K562 (cell line): ENCODE measurements at regions not wholly inside any gene's neighbourhood (a gene's known extent, or its start where the extent isn't known, plus 50 kb on each side); places are given as distances from the start of the nearest gene placed in this dataset.

Experiments used
- ATAC-seq: fragments of 200-7000 bp; cut with Tn5 transposase; 3 replicates; pipeline ENCODE4 v1.9.1; 2020; ENCODE audit warnings: moderate library complexity
- BruUV-seq: library from RNA; stranded (reverse); fragments of 400-500 nt; replicated peaks from 2 replicates; lab custom pipeline; 2021; lab: Mats Ljungman, UMichigan
- CTCF ChIA-PET: fragments of 300-600 bp; formaldehyde crosslinking; extraction: SDS; loops from one replicate; lab custom pipeline; 2021; ENCODE audit warnings: low intra/inter-chr PET ratio; lab: Yijun Ruan, JAX
- POLR2A ChIA-PET: fragments of 300-600, 350-650 bp; sonication (Branson Sonifier 250); formaldehyde crosslinking; extraction: SDS; loops from one replicate; lab custom pipeline; 2021; ENCODE audit warnings: antibody characterized with exemption, inconsistent platforms; lab: Yijun Ruan, JAX
- DNase-seq, 4 experiments: peaks; one replicate each; pipeline versions ENCODE4 v3.0.0 to v3.0.0-alpha.2; 2011 to 2018; ENCODE audit warnings: low spot score in 3 of 4, mixed read lengths in 3 of 4; ENCODE audit errors: extremely low read depth in 1 of 4
- FAIRE-seq: peaks from 2 replicates; lab custom pipeline; 2011; peaks lifted over from hg19 to GRCh38; lab: Jason Lieb, UNC
- H2AFZ ChIP-seq: 2 replicates; pipeline ENCODE4 v1.6.0; 2011; ENCODE audit warnings: low read depth, low read length, control low read depth, inconsistent platforms
- H3K27ac ChIP-seq: fragments of 200-600 bp; 3 replicates; pipeline ENCODE4 v1.8.0; 2011; ENCODE audit warnings: low read depth, mild to moderate bottlenecking, control low read depth, inconsistent platforms, low read length, moderate library complexity, mixed read lengths; ENCODE audit errors: extremely low read depth
- H3K27me3 ChIP-seq, 2 experiments: fragments of 300-600 bp in 1 of 2; 2 replicates in 1 of 2; 3 replicates in 1 of 2; pipeline versions ENCODE4 v1.6.0 to v1.8.0; 2011; ENCODE audit warnings: inconsistent platforms in 2 of 2, low read length in 2 of 2, mild to moderate bottlenecking in 1 of 2, mixed read lengths in 1 of 2, moderate library complexity in 1 of 2; ENCODE audit not compliant: control insufficient read depth in 2 of 2, insufficient read depth in 2 of 2
- H3K36me3 ChIP-seq: fragments of 300-600 bp; 3 replicates; pipeline ENCODE4 v1.8.0; 2011; ENCODE audit warnings: mild to moderate bottlenecking, low read length, inconsistent platforms; ENCODE audit not compliant: control insufficient read depth, insufficient read depth
- H3K4me1 ChIP-seq, 2 experiments: fragments of 200-600 bp in 1 of 2; replicated peaks in 1 of 2; 2 replicates in 1 of 2; 3 replicates in 1 of 2; pipeline versions ENCODE4 v1.5.1 to v1.8.0; 2011; ENCODE audit warnings: inconsistent platforms in 2 of 2, low read length in 2 of 2, mild to moderate bottlenecking in 1 of 2, mixed read lengths in 1 of 2, moderate library complexity in 1 of 2; ENCODE audit not compliant: control insufficient read depth in 2 of 2, insufficient read depth in 2 of 2
- H3K4me2 ChIP-seq: 2 replicates; pipeline ENCODE4 v1.6.1; 2011; ENCODE audit warnings: low read length, control low read depth, inconsistent platforms, mixed read lengths; ENCODE audit not compliant: insufficient read depth
- H3K4me3 ChIP-seq: fragments of 200-600 bp; sonication (generic), shearing (Covaris generic); 2 replicates; pipeline ENCODE4 v1.5.1; 2016; ENCODE audit warnings: control low read depth, inconsistent platforms
- H3K79me2 ChIP-seq: fragments of 200-600 bp; 3 replicates; pipeline ENCODE4 v1.8.0; 2011; ENCODE audit warnings: low read length, inconsistent platforms; ENCODE audit not compliant: control insufficient read depth, insufficient read depth
- H3K9ac ChIP-seq, 2 experiments: 2 replicates each; pipeline versions ENCODE4 v1.6.0 to v1.6.1; 2011; ENCODE audit warnings: low read depth in 2 of 2, low read length in 2 of 2, control low read depth in 1 of 2, inconsistent platforms in 1 of 2, mild to moderate bottlenecking in 1 of 2, mixed read lengths in 1 of 2; ENCODE audit not compliant: insufficient read depth in 1 of 2
- H3K9me1 ChIP-seq: one replicate; pipeline ENCODE4 v1.6.0; 2011; ENCODE audit warnings: inconsistent platforms, mild to moderate bottlenecking, low read length, moderate library complexity; ENCODE audit not compliant: control insufficient read depth, insufficient read depth
- H3K9me3 ChIP-seq: replicated peaks from 2 replicates; pipeline ENCODE4 v1.5.1; 2011; ENCODE audit warnings: low read depth, low read length, inconsistent platforms; ENCODE audit not compliant: control insufficient read depth, insufficient read depth
- H4K20me1 ChIP-seq: replicated peaks from 2 replicates; pipeline ENCODE4 v1.6.1; 2011; ENCODE audit warnings: low read length, inconsistent platforms, mixed read lengths; ENCODE audit not compliant: control insufficient read depth, insufficient read depth
- ARID3A ChIP-seq: IDR thresholded peaks from 2 replicates; pipeline ENCODE4 v1.6.1; 2012; ENCODE audit warnings: low read depth, low read length, improper control_type of control experiment, borderline replicate concordance
- ATF1 ChIP-seq, 2 experiments: fragments of 450-650 bp in 1 of 2; IDR thresholded peaks; 2 replicates each; pipeline ENCODE4 v1.6.1; 2016; ENCODE audit warnings: missing compliant biosample characterization in 1 of 2, missing genetic modification characterization in 1 of 2
- BCL6 ChIP-seq: fragments of 250-450 bp; sonication (Bioruptor Pico); IDR thresholded peaks from 2 replicates; pipeline ENCODE4 v1.4.0; 2020
- CBFB ChIP-seq: sonication (generic); formaldehyde crosslinking; IDR thresholded peaks from 2 replicates; pipeline ENCODE4 v1.4.0; 2020; ENCODE audit warnings: mild to moderate bottlenecking, missing genetic modification reagents
- FUS ChIP-seq: fragments of 200-400 bp; formaldehyde crosslinking; optimal IDR thresholded peaks from 2 replicates; pipeline ENCODE3; 2017; ENCODE audit warnings: low read depth, low read length
- GTF2E2 ChIP-seq: fragments of 200-800 bp; sonication (Bioruptor generic); IDR thresholded peaks from 2 replicates; pipeline ENCODE4 v1.6.1; 2016; ENCODE audit warnings: missing genetic modification characterization, missing compliant biosample characterization
- HBP1 ChIP-seq: fragments of 450-650 bp; formaldehyde crosslinking; IDR thresholded peaks from 2 replicates; pipeline ENCODE4 v1.4.0; 2022; ENCODE audit warnings: missing genetic modification characterization
- JUNB ChIP-seq: fragments of 450-650 bp; formaldehyde crosslinking; conservative IDR thresholded peaks from 2 replicates; pipeline ENCODE4 v1.4.0; 2020; ENCODE audit warnings: mild to moderate bottlenecking
- NCOA1 ChIP-seq: fragments of 450-650 bp; IDR thresholded peaks from 2 replicates; pipeline ENCODE4 v1.6.1; 2016; ENCODE audit warnings: low read depth
- NR2C2 ChIP-seq, 2 experiments: fragments of 200-800 bp in 1 of 2; sonication (Bioruptor generic) in 1 of 2; sonication (generic) in 1 of 2; formaldehyde crosslinking in 1 of 2; IDR thresholded peaks; 2 replicates each; pipeline versions ENCODE4 v1.6.1 to v1.8.0; 2016 to 2022; ENCODE audit warnings: mild to moderate bottlenecking in 1 of 2, missing compliant biosample characterization in 1 of 2, missing genetic modification characterization in 1 of 2, missing genetic modification reagents in 1 of 2
- RBFOX2 ChIP-seq: fragments of 200-400 bp; formaldehyde crosslinking; IDR thresholded peaks from 2 replicates; pipeline ENCODE4 v1.6.1; 2017; ENCODE audit warnings: low read depth, mild to moderate bottlenecking, low read length, moderate library complexity
- SUPT5H ChIP-seq: fragments of 450-650 bp; IDR thresholded peaks from 2 replicates; pipeline ENCODE4 v1.6.1; 2016
- TAF1 ChIP-seq: IDR thresholded peaks from 2 replicates; pipeline ENCODE4 v1.6.1; 2011; ENCODE audit warnings: mild to moderate bottlenecking, low read length, moderate library complexity; ENCODE audit not compliant: insufficient read depth, control insufficient read depth, severe bottlenecking; ENCODE audit errors: extremely low read depth
- VEZF1 ChIP-seq: fragments of 200-800 bp; sonication (Bioruptor generic); IDR thresholded peaks from 2 replicates; pipeline ENCODE4 v1.6.1; 2017; ENCODE audit warnings: missing genetic modification characterization, missing compliant biosample characterization
- ZNF280A ChIP-seq: fragments of 450-650 bp; IDR thresholded peaks from 2 replicates; pipeline ENCODE4 v1.6.1; 2018; ENCODE audit warnings: mild to moderate bottlenecking, low read depth; ENCODE audit not compliant: partially characterized antibody
- ZNF316 ChIP-seq: fragments of 450-650 bp; IDR thresholded peaks from 2 replicates; pipeline ENCODE4 v1.6.1; 2016
- ZNF436 ChIP-seq: fragments of 250-450, 450-650 bp; sonication (Bioruptor Pico); formaldehyde crosslinking; IDR thresholded peaks from 2 replicates; pipeline ENCODE4 v1.7.0; 2020; ENCODE audit warnings: mild to moderate bottlenecking
- WGBS: fragments of 100-300 bp; shearing (Covaris generic); methylation state at CpG from one replicate; pipeline ENCODE4 v1.1.6; 2016; ENCODE audit warnings: low coverage, mixed read lengths; ENCODE audit not compliant: insufficient coverage; ENCODE audit errors: missing lambda C conversion rate; 5-methylcytosine and 5-hydroxymethylcytosine counted together
- in situ Hi-C: fragments of 300-500 bp; cut with MboI; formaldehyde crosslinking; loops from 4 replicates; pipeline ENCODE4 v1.15.0; 2018; ENCODE audit warnings: inconsistent platforms, mixed read lengths
- intact Hi-C: fragments of 100-400 bp; cut with micrococcal nuclease; formaldehyde crosslinking; loops from 2 replicates; pipeline ENCODE4 v1.14.2; 2022

GRCh38 chr6:18326980-18327379 lies 60.2 kb upstream of the RNF144B start (continued):
- TF ChIP-seq CBFB (CRISPR knock-in tag) (no peak), RBFOX2 (no peak), SUPT5H (no peak), GTF2E2 (no peak), ZNF436 (no peak), JUNB (no peak)

- intact Hi-C loops (loop anchor here (10.0 kb wide), 1 partner anchor 269 kb away; no protein-coding TSS in a partner anchor), in situ Hi-C loops (no loop called here)
- Histone ChIP-seq H2AFZ (no peak overlapping the region), H3K9me3 (no peaks in the 10 kb centered on the region), H3K9me1 (no peaks in the 10 kb centered on the region), H3K4me2 (no peak overlapping the region), H3K36me3 (no peaks in the 10 kb centered on the region), H3K4me3 (no peak overlapping the region), H4K20me1 (0 out of 2 replicates have a peak, but pooled peaks cover 3% of the 10 kb centered on the region), H3K27ac (no peak overlapping the region), H3K4me1 (no peaks in the 10 kb centered on the region), H3K79me2 (no peaks in the 10 kb centered on the region), H3K9ac (no peak overlapping the region), H3K27me3 (no peaks in the 10 kb centered on the region)
- ChIA-PET CTCF (no interaction called here), POLR2A (interaction anchor here (0.8 kb wide), 1 partner anchor 176 kb away, joined by 4 read pairs; no protein-coding TSS in a partner anchor)
- FAIRE-seq (no peak), ATAC-seq (no peak), DNase-seq (no peak)
- WGBS: 3% methylated on average over 2 of the region's 2 CpGs
- BruUV-seq: no TSS peak
- TF ChIP-seq NCOA1 (no peak), NR2C2 (CRISPR knock-in tag; IDR thresholded peaks at IDR 0.05) (no peak), NR2C2 (tag; IDR thresholded peaks at IDR 0.05) (no peak), ZNF280A (no peak), HBP1 (CRISPR knock-in tag) (no peak), ZNF316 (no peak), FUS (no peak), ARID3A (no peak), BCL6 (no peak), TAF1 (no peak), ATF1 (CRISPR knock-in tag; IDR thresholded peaks at IDR 0.05) (no peak), ATF1 (tag; IDR thresholded peaks at IDR 0.05) (no peak), VEZF1 (CRISPR knock-in tag) (no peak)
Observed at GRCh38 chr6:18326001-18326400, 61.1 kb upstream of the RNF144B start.
